HT1080 (cell line): ENCODE measurements at regions not wholly inside any gene's neighbourhood (a gene's known extent, or its start where the extent isn't known, plus 50 kb on each side); places are given as distances from the start of the nearest gene placed in this dataset.

Source experiments
- DNase-seq: peaks from one replicate; pipeline ENCODE4 v3.0.0-alpha.2; 2015; ENCODE audit warnings: low read depth

GRCh38 chr6:166775923-166776220 lies 148.8 kb upstream of the RPS6KA2 start:
- no peak for DNase-seq

GRCh38 chr6:166775180-166775922 lies 148.3 kb upstream of the RPS6KA2 start:
- peak; percentile 38 for DNase-seq

- DNase-seq = no peak
Observed at GRCh38 chr6:166774770-166775169, 147.7 kb upstream of the RPS6KA2 start.

GRCh38 chr6:166774292-166774691 lies 147.2 kb upstream of the RPS6KA2 start:
- no peak for DNase-seq

GRCh38 chr6:166772518-166772917 lies 145.5 kb upstream of the RPS6KA2 start:
- no peak for DNase-seq

GRCh38 chr6:166771701-166772100 lies 144.7 kb upstream of the RPS6KA2 start:
- DNase-seq = no peak

- no peak for DNase-seq
Observed at GRCh38 chr6:166770216-166771116, 143.4 kb upstream of the RPS6KA2 start.

- DNase-seq = no peak
Observed at GRCh38 chr6:166769648-166770047, 142.6 kb upstream of the RPS6KA2 start.

GRCh38 chr6:166768761-166769160 lies 141.7 kb upstream of the RPS6KA2 start:
- DNase-seq = no peak

- DNase-seq = no peak
Observed at GRCh38 chr6:166767230-166767629, 140.2 kb upstream of the RPS6KA2 start.

GRCh38 chr6:166766769-166767168 lies 139.7 kb upstream of the RPS6KA2 start:
- DNase-seq = no peak

GRCh38 chr6:166765234-166765541 lies 138.1 kb upstream of the RPS6KA2 start:
- no peak for DNase-seq

- no peak for DNase-seq
Observed at GRCh38 chr6:166764473-166765233, 137.6 kb upstream of the RPS6KA2 start.

- DNase-seq = no peak
Observed at GRCh38 chr6:166763606-166764472, 136.8 kb upstream of the RPS6KA2 start.

- no peak for DNase-seq
Observed at GRCh38 chr6:166761801-166762200, 134.8 kb upstream of the RPS6KA2 start.

- DNase-seq = no peak
Observed at GRCh38 chr6:166760288-166760687, 133.2 kb upstream of the RPS6KA2 start.

GRCh38 chr6:166758136-166758704 lies 131.2 kb upstream of the RPS6KA2 start:
- no peak for DNase-seq

- no peak for DNase-seq
Observed at GRCh38 chr6:166757232-166758135, 130.4 kb upstream of the RPS6KA2 start.

- DNase-seq = no peak
Observed at GRCh38 chr6:166754218-166755030, 127.4 kb upstream of the RPS6KA2 start.
